ENCODE measurements at regions not wholly inside any gene's neighbourhood (a gene's known extent, or its start where the extent isn't known, plus 50 kb on each side); places are given as distances from the start of the nearest gene placed in this dataset.
"Not testable (repeated sequence)": the region's sequence is repeated elsewhere in the genome, so short reads cannot be mapped to it uniquely, and the experiment has no call there.

DNA sequence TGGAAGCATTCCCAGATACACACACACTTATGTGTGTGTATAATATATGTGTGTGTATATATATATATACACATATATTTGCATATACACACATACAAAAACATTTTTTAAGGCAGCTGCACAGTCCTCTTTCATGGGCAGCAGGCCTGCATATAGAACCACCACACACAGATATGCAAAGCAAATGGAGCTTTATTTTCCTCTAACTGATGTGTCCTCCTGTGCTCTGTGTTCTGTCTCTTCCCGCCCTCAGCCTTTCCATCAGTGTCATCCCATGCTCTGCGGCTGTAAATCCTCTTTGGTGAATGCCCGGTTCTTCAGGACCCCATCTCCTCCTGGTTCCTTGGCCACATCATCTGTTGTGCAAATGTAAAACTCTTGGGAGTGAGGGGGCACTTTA, 69.9 kb downstream of the ARHGAP11B start:
- TF ChIP-seq CTCF (IDR thresholded peaks at IDR 0.05; ENCODE audit: low read length); EZH2 (optimal IDR thresholded peaks at IDR 0.05; ENCODE audit: low read depth, low read length): not testable (repeated sequence)
